B cell (primary cell): ENCODE measurements at regions not wholly inside any gene's neighbourhood (a gene's known extent, or its start where the extent isn't known, plus 50 kb on each side); places are given as distances from the start of the nearest gene placed in this dataset.

Experiments
- EZH2 ChIP-seq: IDR thresholded peaks from 2 replicates; pipeline ENCODE4 v1.6.1; 2012; ENCODE audit warnings: borderline replicate concordance, low read depth, mild to moderate bottlenecking, moderate library complexity, low read length; ENCODE audit not compliant: insufficient read depth, poor library complexity, severe bottlenecking
- TF ChIP-seq, protein P1 (sequence below): fragments of 200-600 bp; IDR thresholded peaks from one replicate; pipeline ENCODE4 v1.8.0; 2022; ENCODE audit warnings: antibody characterized with exemption, mild to moderate bottlenecking

DNA sequence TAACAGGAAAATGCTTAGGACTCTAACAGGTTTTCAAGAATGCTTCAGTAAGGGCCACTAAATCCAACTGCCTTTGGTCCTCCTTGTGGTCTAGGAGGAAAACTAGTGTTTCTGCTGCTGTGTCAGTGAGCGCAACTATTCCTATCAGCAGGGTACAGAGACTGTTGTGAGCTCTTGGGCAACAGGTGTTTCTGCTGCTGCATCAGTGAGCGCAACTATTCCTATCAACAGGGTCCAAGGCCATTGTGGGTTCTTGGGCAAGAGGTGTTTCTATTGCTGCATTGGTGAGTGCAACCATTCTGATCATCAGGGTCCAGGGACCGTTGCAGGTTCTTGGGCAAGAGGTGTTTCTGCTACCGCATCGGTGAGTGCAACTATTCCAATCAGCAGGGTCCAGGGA lies 256.3 kb downstream of the CDH10 start:
- TF ChIP-seq, protein P1, sequence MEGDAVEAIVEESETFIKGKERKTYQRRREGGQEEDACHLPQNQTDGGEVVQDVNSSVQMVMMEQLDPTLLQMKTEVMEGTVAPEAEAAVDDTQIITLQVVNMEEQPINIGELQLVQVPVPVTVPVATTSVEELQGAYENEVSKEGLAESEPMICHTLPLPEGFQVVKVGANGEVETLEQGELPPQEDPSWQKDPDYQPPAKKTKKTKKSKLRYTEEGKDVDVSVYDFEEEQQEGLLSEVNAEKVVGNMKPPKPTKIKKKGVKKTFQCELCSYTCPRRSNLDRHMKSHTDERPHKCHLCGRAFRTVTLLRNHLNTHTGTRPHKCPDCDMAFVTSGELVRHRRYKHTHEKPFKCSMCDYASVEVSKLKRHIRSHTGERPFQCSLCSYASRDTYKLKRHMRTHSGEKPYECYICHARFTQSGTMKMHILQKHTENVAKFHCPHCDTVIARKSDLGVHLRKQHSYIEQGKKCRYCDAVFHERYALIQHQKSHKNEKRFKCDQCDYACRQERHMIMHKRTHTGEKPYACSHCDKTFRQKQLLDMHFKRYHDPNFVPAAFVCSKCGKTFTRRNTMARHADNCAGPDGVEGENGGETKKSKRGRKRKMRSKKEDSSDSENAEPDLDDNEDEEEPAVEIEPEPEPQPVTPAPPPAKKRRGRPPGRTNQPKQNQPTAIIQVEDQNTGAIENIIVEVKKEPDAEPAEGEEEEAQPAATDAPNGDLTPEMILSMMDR: no peak
- TF ChIP-seq EZH2: no peak
